Muscle of arm (tissue), 1 donor: ENCODE measurements at regions not wholly inside any gene's neighbourhood (a gene's known extent, or its start where the extent isn't known, plus 50 kb on each side); places are given as distances from the start of the nearest gene placed in this dataset.

Experiments
- DNase-seq: peaks from one replicate; pipeline ENCODE4 v3.0.0-alpha.2; 2013

DNA sequence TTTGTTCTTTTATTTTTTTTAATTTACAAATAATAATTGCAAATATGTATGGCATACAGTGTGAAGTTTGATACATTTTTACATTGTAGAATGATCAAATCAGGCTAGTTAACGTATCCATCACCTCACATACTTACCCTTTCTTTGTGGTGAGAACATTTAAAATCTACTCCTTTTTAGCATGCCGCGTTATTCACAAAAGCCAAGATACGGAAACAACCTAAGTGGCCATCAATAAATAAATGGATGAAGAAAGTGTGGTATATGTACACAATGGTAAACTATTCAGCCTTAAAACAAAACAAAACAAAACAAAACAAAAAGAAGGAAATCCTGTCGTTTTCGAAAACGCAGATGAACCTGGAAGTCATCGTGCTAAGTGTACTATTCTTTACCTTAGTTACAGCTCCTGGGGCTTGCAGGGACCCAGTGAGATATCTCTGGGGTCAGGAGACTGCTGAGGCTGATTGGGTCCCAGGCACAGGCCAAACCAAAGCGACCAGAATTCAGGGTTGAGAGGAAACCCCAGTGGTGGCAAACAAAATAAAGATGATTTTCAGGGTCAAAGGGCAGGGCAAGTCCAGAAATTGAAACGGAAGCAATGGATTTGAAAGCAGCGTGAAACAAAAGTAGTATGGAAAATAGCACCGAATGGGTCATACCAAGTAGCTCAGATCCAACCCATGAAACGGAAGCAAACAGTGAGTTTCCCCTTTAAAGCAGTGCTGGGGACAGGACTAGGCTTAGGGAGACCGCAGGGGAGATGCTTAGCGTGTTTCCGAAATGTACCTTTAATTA is 188.2 kb downstream of the PLPP3 start:
- no peak for DNase-seq

DNA sequence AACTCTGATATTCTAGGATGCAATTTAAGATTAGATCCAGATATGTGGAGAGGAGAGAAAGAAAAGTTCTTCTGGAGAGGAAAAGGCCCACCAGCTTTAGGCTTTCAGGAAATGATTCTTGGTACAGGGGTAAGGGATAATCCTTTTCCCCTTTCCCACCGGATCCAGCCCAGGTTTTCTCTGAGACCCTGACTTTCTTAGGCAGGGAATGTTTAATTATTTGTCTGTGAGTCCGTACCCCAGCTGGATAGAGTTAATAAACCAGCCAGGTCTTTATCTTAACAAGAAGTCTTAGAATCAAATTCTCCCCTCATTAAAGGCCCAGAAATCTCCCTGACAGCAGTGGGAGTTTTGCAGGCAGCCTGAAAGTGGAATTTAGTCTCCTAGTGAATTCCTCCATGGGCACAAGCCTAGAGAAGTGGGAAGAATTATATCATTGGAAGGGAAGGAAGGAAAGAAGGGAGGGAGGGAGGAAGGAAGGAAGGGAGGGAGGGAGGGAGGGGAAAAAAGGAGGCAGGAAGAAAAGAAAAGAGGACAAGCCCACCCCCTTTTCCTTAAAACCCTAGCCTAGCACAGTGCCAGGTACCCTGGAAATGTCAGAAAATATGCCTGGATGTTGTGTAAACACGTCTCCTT is 189.0 kb downstream of the PLPP3 start:
- DNase-seq = no peak

DNA sequence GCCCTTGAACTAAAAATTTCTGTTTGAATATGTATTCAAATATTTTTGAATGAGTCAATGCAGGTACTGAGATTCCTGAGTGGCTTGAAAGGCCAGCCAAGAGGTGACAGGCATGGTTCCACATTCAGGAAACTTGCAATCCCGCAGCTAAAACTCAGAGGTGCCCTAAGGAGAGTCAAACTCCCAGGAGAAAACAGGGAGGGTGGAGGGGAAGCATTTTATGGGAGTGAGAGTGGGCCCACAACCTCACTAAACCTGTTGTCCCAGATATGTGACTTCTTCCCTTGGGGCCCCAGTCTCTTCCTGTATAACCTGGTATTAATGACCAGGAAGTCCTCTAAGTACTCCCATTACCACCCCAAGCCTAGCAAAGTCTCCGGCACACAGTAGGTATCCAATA is 189.6 kb downstream of the PLPP3 start:
- DNase-seq = no peak

DNA sequence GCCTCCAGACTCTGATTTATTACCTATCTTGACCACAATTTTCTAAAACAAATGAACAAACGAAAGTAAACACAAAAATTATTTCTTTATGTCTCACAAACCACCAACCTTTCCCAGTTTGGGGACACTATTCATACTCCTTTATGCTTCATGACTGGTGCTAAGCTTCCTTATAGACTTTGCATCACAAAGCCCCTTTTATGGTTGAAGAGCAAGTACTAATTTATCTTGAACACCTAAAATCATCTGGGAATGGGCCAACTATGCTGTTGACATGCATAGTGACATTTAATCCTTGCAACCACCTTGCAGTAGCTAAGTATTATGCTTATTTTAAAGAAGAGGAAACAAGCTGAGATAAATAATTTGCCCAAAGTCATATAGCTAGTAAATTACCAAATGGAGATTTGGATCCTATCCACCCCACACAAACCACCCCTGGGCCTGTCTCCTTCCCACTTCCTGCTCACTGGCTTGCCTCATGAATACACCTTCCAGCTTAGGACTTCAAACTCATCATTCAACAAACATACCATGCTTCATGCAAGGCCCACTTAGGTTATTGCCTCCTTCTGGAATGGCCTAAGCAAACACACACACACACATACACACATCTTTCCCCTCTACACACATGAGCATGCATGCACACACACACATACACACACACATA is 192.2 kb downstream of the PLPP3 start:
- DNase-seq = no peak

DNA sequence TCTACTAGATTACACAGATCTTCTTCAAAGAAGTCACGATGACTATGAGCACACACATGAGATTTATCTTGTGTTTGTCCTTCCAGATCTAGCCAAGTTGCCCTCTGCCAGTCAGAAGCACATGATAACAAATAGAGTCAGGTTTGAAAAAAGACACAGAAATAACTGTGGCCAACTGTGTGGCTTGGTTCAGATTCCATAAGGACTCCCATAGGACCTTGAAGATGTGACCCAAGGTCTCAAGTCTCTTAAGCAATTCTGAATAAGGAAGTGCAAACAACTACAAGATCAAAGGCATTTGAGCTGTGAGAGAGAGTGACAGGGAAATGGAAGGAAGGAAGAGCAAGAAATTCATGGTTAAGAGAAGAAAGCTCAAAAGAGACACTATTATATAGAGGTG is 194.0 kb downstream of the PLPP3 start:
- no peak for DNase-seq

DNA sequence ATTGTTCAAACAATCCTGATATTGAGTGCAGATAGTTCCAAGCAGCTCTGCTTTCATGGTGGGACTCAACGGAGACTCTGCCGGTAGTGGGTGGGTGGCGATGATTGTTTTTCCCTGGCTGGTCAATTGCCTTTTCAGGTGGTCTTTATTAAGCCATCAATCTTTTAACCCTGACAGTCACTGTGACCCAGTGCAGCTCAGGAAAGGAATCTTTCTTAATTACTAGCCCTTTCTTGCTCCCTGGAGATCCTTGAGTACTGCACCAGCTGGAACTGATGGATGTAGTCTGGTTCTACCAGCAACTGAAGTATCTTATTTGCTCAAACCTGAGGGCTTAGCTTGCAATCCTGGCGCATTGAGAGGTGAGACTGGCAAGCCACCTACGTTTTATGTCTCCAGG is 196.4 kb downstream of the PLPP3 start:
- DNase-seq = no peak

DNA sequence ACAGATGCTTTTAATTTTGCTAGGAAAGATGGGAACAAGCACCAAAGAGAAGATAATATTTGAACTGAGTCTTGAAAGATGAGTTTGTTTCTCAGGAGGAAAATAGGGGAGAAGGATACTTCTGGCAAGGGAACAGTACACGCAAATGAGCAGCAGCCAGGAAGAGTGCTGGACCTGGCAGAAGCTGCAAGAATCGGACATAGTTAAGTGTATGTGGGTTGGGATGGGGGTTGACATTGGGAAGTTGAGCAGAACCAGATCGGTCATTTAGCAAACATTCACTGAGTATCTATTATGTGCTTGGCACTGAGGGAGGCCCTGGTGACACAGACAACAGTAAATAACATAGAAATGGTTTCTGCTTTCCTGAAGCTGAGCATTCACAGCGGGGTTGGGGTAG is 198.8 kb downstream of the PLPP3 start:
- DNase-seq = peak; percentile 30

DNA sequence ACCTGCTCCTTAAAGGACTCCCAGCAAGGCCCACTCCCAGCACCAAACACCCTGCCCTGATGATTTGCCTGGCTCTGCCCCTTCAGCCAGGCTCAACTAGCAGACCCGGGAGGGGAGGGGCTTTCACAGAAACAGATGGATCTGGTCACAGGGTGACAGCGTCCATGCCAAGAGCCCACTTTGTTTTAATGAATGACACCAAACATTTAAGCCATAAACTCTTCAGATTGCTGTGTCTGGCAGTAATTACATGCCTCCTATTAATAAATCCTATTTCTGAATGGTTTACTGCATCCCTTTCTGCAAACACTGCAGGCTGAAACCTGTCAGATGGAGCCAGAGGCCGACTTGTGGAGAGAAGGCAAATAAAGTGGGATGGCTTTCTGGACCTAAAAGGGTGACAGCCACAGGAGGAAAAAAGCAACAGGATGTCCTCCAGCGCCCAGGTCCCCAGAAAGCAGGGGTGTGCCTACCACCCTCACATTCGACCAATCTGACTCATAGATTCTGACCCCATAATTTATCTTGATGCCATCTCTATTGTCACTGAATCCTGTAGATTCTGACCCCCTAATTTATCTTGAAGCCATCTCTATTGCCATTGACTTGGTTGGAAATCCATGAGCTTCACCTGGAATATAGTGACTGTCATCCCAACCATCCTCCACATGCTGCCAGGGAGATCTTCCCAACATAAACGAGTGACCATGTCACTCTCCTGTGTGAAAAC is 200.9 kb downstream of the PLPP3 start:
- peak; percentile 19 for DNase-seq

DNA sequence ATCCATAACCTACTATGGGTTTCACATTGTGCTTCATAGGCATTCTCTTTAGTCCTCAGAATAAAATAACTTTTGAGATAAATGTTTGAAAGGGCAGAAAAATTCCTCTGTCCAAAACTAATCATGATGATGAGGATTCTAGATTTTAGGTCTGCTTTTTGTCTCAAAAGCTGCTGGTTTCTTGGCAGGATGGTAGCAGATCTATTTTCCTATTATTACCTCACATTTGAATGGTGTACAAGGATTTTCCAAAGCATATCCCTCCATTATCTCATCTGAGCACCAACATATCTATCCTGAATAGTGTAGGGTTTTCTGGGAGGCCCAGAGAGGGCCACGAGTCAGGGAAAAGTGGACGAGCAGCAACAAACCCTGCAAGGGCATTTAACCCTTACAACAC is 201.9 kb downstream of the PLPP3 start:
- peak; percentile 74 for DNase-seq

DNA sequence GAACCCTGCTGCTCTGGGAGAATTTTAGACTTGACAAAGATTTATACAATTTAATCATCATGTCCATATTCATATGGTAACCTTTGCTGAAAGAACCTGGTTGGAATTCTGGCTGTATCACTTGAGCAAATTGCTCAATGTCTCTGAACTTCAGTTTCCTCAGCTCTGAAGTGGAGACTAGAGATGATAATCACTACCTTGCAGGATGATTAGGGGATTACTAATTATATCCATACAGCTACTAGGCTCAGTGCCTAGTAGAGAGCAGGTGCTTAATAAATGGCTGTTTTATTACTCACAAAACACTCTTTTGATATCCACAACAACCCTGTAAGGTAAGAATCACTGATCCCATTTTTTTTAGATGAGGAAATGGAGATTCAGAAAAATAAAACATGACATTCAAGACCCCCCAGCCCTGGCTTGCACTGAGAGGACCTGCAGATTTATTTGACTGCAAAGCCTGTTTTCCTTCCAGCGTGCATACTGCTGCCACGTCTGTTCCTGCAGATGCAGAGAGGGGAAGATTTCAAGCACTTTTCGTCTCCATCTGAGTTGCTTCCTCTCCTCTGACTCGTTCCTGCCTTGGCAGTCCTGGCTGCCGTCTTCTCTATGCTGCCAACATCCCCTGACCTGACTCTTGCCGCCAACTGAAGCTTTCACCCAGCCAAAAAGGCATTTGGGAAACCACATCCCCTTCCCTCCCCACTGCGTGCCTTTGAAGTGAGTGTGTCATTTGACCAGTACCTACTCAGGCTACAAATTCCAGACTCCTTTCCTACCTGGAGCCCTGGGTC is 203.0 kb downstream of the PLPP3 start:
- DNase-seq = peak; percentile 69

DNA sequence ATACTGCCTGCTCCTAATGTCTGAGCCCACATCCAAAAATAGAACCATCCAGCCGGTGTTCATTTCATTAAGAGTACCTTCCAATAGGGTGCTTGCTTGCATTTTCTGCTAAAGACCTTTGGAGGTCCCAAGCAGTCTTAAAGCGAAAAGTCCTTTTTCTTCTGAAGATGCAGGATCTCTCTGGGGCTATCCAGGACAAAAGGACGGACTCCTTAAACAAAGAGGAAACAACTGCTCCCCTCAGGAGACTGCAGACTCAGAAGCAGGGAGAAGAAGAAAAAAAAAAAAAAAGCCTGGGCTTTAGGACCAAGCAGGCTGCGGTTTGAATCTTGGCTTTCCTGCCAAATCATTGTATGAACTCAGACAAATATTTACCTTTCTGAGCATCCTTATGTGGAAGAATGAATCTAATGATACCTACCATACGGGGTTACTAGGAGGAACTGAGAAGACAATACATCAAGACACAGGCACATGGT is 204.0 kb downstream of the PLPP3 start:
- peak; percentile 35 for DNase-seq

DNA sequence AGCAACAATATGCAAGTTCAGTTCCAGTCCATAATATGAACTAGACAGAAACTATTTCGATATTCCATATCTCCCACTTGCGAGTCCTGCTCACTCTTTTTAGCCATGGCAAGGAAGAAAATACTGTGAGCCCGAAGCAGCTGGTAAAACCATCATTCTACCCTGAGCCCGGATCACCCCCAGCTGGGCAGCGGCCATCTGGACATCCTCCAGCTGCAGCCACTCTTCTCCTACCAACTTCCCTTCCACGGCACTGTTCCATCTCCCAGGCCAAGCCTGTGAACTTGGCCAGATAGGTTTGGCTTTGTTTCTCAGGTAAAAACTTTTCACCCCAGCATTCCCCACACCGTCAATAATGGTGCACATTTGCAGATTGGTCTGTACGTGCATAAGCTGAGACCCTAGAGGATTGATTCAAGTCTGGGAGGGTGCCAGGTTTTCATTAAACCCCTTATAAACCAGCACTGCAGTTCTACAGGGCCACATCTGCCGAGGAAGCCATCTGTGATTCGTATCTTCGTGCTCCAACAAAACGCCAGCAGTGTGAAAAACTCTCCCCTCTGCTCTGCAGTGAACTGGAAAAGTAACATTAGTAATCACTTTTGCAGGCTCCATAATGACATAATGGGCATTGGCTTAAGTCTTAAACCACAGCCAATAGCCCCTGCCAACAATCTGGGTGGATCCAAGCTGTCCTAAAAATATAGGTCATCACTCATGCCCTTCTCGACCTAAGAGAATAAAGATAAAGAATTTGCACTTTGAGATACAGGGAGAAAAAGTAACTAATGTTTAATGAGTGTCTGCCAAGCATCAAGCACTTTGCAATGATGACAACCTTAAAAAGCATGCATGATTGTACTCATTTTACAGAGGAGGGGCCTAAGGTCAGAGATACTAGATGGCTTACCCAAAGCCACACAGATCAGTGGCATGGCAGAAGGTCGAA is 205.1 kb downstream of the PLPP3 start:
- DNase-seq = peak; percentile 86

DNA sequence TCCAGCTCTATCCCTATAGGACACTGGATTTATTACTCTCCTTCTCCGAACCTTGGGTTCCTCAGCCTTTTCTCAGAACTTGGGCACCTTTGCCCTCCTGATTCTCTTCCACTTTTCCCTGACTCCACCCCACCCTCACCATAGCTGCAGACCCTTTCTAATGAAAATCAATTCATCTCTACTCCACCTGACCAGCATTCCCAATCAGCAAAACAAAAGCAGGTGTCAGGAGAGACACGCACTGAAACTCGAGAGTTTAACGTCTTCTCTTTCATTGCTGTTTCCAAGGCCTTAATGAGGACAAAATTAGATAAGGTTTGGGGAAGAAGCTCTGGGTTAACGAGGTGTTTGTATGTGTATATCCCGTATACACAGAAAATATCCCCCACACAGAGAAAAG is 208.8 kb downstream of the PLPP3 start:
- no peak for DNase-seq

DNA sequence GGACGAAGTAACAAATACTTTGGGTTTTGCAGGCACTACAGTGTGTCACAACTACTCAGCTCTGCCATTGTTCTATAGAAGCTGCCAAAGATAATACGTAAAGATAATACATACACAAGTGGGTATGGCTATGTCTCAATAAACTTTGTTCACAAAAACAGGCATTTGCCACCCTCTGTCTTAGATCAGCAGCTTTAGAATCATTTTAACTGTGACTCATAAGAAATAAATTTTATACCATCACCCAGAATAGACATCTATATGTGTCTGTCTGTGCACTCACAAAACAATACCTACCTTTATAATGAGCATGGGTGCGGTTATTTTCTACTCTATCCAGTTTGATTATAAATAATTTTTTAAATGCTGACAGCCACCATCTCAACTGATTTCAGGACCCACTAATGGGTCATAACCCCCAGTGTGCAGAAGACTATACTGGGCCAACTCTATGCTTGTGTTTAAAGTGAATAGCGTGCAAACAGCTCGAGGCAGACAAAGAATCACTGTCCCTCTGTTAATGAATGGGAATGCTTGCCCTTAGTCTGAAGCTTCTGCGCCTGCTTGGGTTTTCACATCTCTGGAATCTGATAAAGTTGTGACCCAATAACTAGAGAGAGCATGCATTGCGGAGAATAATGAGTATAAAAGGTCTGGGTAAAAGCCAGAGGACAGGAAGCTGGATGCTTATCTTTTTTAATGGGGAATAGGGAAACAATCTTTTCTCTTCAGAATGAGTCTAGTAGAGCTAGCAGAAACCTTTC is 216.2 kb downstream of the PLPP3 start:
- no peak for DNase-seq

DNA sequence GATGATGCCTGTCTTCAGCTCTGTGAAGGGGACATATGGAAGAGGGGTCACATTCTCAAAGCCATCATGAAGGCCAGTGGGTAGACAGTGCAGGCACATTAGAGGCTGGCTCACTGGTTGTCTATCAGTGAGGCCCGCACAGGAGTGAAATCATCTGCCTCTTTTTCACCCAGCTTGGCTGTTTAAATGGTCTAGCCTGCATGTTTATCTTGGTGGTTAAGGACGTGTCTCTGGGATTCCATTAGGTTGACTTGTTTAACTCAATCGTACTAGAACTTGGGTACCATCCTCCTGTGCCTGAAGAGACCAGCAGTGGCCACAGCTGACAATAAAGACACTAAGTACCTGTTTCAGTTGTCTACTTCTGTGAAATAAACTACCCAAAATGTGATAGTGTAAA is 219.3 kb downstream of the PLPP3 start:
- DNase-seq = no peak

DNA sequence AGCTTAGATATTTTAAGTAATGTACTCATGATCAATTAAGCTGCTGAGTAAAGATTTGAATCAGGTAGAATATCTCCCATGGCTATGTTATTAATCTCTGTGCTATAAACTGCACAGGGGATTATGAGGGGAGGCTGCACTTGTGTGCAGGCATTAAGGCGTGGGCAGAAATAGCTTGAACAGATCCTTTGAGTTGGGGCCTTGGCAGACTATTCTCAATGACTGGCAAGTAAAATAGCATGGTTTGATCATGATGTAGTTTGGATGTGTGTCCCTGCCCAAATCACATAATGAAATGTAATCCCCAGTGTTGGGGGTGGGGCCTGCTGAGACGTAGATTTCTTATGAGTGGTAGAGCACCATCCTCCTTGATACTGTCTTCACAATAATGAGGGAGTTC is 220.3 kb downstream of the PLPP3 start:
- DNase-seq = peak; percentile 38

DNA sequence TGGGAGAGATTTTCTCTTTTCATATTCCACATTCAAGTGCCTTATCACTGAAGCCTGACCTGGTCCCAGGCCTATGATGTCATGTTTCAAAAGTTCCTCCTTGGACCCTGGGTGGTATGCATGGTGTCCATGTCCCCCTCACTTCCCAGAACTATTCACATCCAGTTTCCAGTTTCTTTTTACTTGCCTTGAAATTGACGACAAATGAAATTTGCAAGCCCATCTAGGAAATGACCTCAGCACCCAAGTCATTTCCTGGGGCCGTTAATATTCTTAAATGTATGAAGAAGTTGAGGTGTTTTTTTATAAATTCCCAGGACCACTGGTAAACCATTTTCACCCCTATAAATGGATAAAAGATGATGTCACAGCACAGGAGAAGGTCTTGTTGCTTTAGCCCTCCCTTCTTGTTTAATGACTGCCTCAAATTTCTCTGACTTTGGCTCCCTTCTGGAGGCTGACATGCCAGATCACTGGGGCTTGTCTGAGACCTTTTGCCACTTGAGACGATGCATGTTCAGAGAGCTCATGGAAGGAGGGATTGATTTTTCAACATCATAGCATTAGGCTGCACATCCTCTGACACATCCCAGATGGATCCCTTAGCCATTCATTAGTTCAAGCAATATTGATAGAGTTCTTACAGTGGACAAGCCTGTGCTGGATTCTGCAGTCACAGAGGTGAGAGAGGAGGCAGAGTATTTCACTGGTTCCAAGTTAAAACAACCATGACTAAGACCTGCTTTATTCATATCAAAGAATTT is 221.3 kb downstream of the PLPP3 start:
- DNase-seq = no peak

DNA sequence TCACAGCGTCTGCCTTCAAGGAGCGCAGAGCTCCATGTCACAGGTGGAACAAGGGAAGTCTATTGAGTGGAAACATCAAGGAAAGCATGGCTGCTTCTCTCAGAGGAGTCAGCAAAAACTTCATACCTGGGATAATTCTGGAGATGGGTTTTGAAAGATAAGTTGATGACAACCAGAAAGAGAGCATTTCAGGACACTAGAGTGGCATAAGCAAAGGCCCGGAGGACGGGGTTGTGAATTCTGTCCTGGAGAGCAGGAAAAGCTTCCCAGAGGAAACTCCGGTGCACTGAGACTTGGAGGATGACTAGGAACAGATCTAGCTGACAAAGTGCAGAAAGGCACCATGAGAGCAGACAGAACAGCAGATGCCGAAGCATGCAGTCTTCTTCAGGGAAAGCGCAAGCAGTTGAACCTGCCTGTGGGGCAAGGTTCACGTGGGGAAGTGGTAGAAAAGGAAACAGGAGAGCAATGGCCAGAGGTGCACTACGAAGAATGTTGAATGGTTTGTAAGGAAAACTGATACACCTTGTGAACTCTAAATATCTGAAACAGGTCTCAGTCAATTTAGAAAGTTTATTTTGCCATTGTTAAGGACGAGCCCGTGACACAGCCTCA is 222.9 kb downstream of the PLPP3 start:
- no peak for DNase-seq
